LNCaP clone FGC (cell line): ENCODE measurements at regions not wholly inside any gene's neighbourhood (a gene's known extent, or its start where the extent isn't known, plus 50 kb on each side); places are given as distances from the start of the nearest gene placed in this dataset.

Source experiments
- DNase-seq: peaks from one replicate; pipeline ENCODE4 v3.0.0-alpha.2; 2011; ENCODE audit warnings: low read depth
- H3K4me3 ChIP-seq: 2 replicates; pipeline ENCODE4 v1.5.1; 2011; ENCODE audit warnings: mild to moderate bottlenecking, low read depth, low read length, control low read depth
- TF ChIP-seq, protein P1 (sequence below): IDR thresholded peaks from 2 replicates; pipeline ENCODE4 v1.5.1; 2012; ENCODE audit warnings: mild to moderate bottlenecking; ENCODE audit not compliant: control insufficient read depth, insufficient read depth; ENCODE audit errors: extremely low read depth

DNA sequence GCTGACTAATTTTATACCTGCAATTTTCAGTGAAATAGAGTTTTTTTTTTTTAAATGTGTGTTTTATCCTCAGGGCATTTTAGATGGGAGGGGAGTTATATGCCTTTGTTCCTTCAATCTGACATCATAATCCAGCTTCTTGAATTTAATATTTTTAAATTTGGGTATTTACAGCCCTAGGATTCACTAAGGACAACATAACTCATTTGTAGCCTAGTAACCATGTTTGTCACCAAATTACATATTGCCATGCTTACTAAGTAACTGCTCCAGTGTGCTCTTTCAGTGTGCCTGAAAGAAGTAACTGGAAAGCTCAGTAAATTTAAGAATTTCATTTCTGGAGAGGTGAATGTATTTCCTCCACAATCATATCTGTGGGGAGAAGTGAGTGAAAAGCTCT, 56.8 kb upstream of the DGKB start:
- H3K4me3 ChIP-seq: no peak overlapping the region
- no peak for DNase-seq
- TF ChIP-seq, protein P1, sequence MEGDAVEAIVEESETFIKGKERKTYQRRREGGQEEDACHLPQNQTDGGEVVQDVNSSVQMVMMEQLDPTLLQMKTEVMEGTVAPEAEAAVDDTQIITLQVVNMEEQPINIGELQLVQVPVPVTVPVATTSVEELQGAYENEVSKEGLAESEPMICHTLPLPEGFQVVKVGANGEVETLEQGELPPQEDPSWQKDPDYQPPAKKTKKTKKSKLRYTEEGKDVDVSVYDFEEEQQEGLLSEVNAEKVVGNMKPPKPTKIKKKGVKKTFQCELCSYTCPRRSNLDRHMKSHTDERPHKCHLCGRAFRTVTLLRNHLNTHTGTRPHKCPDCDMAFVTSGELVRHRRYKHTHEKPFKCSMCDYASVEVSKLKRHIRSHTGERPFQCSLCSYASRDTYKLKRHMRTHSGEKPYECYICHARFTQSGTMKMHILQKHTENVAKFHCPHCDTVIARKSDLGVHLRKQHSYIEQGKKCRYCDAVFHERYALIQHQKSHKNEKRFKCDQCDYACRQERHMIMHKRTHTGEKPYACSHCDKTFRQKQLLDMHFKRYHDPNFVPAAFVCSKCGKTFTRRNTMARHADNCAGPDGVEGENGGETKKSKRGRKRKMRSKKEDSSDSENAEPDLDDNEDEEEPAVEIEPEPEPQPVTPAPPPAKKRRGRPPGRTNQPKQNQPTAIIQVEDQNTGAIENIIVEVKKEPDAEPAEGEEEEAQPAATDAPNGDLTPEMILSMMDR: no peak

DNA sequence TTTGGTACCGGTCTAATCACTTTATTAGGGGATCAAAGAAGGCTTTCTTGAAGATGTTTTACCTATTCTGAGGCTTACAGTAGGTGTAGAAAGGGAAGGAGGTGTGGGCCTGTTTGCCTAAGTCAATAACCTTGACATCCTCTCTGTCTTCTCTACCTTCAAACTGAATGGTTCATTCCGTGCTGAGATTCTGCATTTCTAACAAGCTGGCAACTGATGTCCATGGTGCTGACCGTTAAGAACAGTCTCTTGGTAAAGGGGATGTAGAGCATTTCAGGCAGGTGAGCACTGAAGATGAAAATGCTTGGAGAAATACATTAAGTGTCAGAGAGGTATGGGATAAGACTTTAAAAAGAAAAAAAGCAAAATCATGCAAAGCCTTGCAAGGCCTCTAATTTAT, 51.5 kb upstream of the DGKB start:
- TF ChIP-seq, protein P1: no peak
- no peak overlapping the region for H3K4me3 ChIP-seq
- DNase-seq: no peak
